DOHH2 (cell line): ENCODE measurements at regions not wholly inside any gene's neighbourhood (a gene's known extent, or its start where the extent isn't known, plus 50 kb on each side); places are given as distances from the start of the nearest gene placed in this dataset.

Experiments
- EZH2phosphoT487 ChIP-seq: fragments of 200-600 bp; sonication (generic); IDR thresholded peaks from 2 replicates; pipeline ENCODE4 v1.6.1; 2017; ENCODE audit warnings: borderline replicate concordance, mild to moderate bottlenecking, antibody characterized with exemption, low read length, moderate library complexity, mixed read lengths
- TF ChIP-seq, protein P1 (sequence below): fragments of 200-600 bp; sonication (generic); IDR thresholded peaks from one replicate; pipeline ENCODE4 v1.5.1; 2014; ENCODE audit warnings: antibody characterized with exemption, mild to moderate bottlenecking, low read depth, low read length; ENCODE audit not compliant: poor library complexity, severe bottlenecking

DNA sequence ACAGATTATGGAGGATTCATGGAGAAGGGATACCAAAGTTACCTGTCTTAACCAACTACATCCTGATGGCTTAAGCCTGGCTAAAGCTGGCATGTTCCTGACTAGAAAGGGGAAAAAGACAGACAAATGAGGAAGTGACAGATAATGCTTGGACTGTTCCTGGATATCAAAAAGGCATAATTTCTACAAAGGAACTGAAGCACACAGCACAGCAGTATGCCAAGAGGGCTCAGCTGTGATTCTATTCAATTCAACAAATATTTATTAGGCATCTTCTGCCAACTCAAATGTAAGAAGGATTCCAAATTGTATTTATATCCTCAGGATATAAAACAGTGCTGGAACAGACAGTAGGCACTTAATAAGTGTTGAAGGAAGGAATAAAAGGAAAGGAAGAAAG is 59.5 kb downstream of the KLF12 start:
- TF ChIP-seq, protein P1, sequence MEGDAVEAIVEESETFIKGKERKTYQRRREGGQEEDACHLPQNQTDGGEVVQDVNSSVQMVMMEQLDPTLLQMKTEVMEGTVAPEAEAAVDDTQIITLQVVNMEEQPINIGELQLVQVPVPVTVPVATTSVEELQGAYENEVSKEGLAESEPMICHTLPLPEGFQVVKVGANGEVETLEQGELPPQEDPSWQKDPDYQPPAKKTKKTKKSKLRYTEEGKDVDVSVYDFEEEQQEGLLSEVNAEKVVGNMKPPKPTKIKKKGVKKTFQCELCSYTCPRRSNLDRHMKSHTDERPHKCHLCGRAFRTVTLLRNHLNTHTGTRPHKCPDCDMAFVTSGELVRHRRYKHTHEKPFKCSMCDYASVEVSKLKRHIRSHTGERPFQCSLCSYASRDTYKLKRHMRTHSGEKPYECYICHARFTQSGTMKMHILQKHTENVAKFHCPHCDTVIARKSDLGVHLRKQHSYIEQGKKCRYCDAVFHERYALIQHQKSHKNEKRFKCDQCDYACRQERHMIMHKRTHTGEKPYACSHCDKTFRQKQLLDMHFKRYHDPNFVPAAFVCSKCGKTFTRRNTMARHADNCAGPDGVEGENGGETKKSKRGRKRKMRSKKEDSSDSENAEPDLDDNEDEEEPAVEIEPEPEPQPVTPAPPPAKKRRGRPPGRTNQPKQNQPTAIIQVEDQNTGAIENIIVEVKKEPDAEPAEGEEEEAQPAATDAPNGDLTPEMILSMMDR, result no peak
- TF ChIP-seq EZH2phosphoT487, result no peak
